Activated CD4-positive, alpha-beta T cell treated with anti-CD3 and anti-CD28 coated beads for 36 hours (primary cell): ENCODE measurements at regions not wholly inside any gene's neighbourhood (a gene's known extent, or its start where the extent isn't known, plus 50 kb on each side); places are given as distances from the start of the nearest gene placed in this dataset.
"Not testable (repeated sequence)": the region's sequence is repeated elsewhere in the genome, so short reads cannot be mapped to it uniquely, and the experiment has no call there.

Experiments used
- ATAC-seq: fragments of 200-7000 bp; cut with Tn5 transposase; one replicate; pipeline ENCODE4 v1.10.0; 2021; ENCODE audit warnings: mild to moderate bottlenecking, moderate library complexity
- CTCF ChIA-PET: fragments of 350-600 bp; sonication (Branson Sonifier 250); formaldehyde crosslinking; loops from one replicate; lab custom pipeline; 2021; ENCODE audit warnings: antibody characterized with exemption; lab: Charles Lee
- POLR2A ChIA-PET: fragments of 350-600 bp; sonication (Branson Sonifier 250); formaldehyde crosslinking; loops from one replicate; lab custom pipeline; 2021; ENCODE audit warnings: antibody characterized with exemption, inconsistent platforms; lab: Charles Lee
- DNase-seq: peaks from one replicate; pipeline ENCODE4 v3.0.0-alpha.2; 2020
- H3K27ac Mint-ChIP-seq: one replicate; pipeline ENCODE4 v1.8.0; 2021; ENCODE audit warnings: mixed read lengths
- H3K27me3 Mint-ChIP-seq: one replicate; pipeline ENCODE4 v1.8.0; 2021; ENCODE audit warnings: mixed read lengths
- H3K36me3 Mint-ChIP-seq: one replicate; pipeline ENCODE4 v1.8.0; 2021; ENCODE audit warnings: low read depth, mixed read lengths
- H3K4me1 Mint-ChIP-seq: one replicate; pipeline ENCODE4 v1.8.0; 2021; ENCODE audit warnings: mixed read lengths
- H3K4me3 Mint-ChIP-seq: one replicate; pipeline ENCODE4 v1.8.0; 2021; ENCODE audit warnings: mild to moderate bottlenecking, moderate library complexity, mixed read lengths
- H3K9me3 Mint-ChIP-seq: one replicate; pipeline ENCODE4 v1.8.0; 2021; ENCODE audit warnings: low read depth, mixed read lengths
- intact Hi-C, 2 experiments: fragments of 100-400 bp; cut with DNase I in 1 of 2; cut with micrococcal nuclease in 1 of 2; formaldehyde crosslinking; loops; one replicate each; pipeline versions ENCODE4 v1.14.2 to v1.15.1; 2022 to 2024; cut with DNase I, micrococcal nuclease

GRCh38 chr11:69869311-69869939 is 50.2 kb upstream of the FGF3 start:
- intact Hi-C loops, result no loop called here
- Mint-ChIP-seq H3K36me3 (no peaks in the 10 kb centered on the region), H3K9me3 (no peaks in the 10 kb centered on the region), H3K4me1 (no peaks in the 10 kb centered on the region), H3K27me3 (peaks cover 16% of the 10 kb centered on the region), H3K27ac (no peak overlapping the region), H3K4me3 (no peak overlapping the region)
- ChIA-PET POLR2A (no interaction called here), CTCF (no interaction called here)
- DNase-seq (no peak), ATAC-seq (no peak)

DNA sequence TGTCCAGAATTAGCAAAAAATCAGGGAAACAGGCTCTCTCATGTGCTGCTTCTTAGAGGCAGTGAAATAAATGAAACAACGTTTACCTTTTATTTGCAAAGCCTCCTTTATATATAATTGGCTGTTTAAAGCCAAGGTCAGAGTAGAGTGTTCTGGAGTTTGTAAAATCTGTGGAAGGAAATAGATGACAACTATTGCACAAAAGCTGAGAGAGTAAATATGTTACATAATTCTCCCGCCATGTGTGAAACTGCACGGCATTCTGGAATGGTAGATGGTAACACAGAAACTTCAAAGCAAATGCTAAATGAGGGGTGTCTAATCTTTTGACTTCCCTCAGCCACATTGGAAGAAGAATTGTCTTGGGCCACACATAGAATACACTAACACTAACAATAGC is 51.5 kb upstream of the FGF3 start:
- ChIA-PET POLR2A (no interaction called here), CTCF (interaction anchor here (0.6 kb wide), 1 partner anchor 69 kb away, joined by 3 read pairs; no protein-coding TSS in a partner anchor)
- Mint-ChIP-seq H3K4me1 (no peaks in the 10 kb centered on the region), H3K27me3 (peaks cover 13% of the 10 kb centered on the region), H3K27ac (no peak overlapping the region), H3K9me3 (no peaks in the 10 kb centered on the region), H3K4me3 (no peak overlapping the region), H3K36me3 (no peaks in the 10 kb centered on the region)
- DNase-seq, result no peak
- intact Hi-C loops, result no loop called here
- ATAC-seq, result no peak

DNA sequence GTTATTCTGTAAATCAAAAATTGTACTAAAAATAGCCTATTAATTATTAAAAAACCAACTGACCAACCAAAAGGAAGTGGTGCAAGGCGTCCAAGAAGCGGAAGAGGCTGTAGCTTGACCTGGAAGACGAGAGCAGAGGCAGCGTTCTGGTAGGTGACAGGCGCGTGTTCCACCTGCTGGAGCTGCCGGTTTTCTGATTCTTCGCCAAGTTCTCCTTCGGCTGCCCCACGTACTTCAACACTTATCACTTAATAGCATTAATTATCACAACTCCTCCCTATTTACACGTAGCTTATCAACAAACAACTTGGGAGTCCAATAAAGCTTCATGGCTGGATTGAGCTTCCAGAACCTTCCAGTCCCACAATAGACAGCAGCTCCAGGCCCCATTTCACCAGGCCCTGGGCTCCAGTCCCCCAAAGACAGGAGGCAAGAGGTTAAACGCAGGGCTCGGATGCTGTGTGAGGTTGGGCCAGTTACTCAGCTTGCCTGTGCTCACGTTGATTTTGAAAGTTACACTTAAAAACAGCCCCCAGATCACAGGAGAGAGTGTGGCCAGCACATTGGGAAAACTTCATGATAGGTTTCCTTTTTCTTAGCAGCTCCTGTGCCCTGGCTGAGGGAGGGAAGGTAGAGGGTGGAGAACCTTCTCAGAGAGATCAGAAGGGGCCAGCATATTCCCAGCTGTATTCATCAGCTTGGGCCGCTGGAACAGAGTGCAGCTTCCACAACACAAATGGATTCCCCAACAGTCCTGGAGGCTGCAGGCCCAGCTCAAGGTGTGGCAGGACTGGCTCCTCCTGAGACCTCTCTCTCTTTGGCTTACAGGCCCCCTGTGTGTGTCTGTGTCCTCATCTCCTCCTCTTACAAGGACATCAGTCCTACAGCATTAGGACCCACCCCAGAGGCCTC is 54.2 kb upstream of the FGF3 start:
- ATAC-seq (no peak), DNase-seq (no peak)
- ChIA-PET POLR2A (no interaction called here), CTCF (no interaction called here)
- Mint-ChIP-seq H3K36me3 (no peaks in the 10 kb centered on the region), H3K9me3 (no peaks in the 10 kb centered on the region), H3K27ac (no peak overlapping the region), H3K4me3 (no peak overlapping the region), H3K4me1 (no peaks in the 10 kb centered on the region), H3K27me3 (peaks cover 7% of the 10 kb centered on the region)
- intact Hi-C loops, result no loop called here

DNA sequence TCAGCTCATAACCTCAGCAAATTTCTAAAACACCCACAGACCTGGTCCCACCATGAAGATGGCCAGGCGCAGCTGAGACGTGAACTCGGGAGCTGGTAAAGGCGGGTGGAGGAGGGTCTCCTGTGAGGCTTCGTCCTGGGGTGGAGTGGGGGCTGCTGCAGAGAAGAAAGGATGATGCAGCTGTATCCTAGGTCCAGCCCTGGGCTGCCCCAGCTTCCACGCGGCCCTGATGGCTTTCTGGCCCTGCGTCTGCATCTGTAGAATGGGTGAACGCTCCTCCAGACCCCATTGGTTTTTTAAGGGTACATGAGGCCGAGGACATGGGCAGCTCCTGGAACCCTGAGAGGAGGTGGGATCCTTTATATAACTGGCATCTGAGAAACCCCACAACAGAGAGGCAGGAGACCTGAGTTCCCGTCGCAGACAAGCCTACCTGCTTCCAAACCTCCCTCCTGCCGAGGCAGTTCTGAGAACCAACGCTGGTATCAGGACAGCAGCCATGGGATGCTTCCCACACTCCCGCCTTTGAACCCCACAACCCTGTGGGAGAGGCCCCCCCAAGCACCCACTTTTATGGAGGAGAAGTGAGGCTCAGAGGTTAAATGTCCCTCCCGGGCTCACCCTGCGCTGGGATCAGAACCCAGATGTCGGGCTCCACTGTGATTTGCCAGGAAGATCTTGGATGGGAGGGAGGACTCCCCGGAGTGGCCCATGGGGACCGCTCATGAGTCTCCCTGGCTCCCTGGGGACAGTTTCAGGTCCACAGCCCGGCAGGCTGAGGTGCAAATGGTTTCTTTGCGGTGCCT is 55.2 kb upstream of the FGF3 start:
- no peaks in the 10 kb centered on the region for H3K36me3 Mint-ChIP-seq
- DNase-seq (no peak), ATAC-seq (no peak)
- H3K4me1 Mint-ChIP-seq, result no peaks in the 10 kb centered on the region
- no peak overlapping the region for H3K27ac Mint-ChIP-seq
- intact Hi-C loops, result no loop called here
- no peaks in the 10 kb centered on the region for H3K9me3 Mint-ChIP-seq
- ChIA-PET POLR2A (no interaction called here), CTCF (no interaction called here)
- H3K27me3 Mint-ChIP-seq, result peaks cover 4% of the 10 kb centered on the region
- H3K4me3 Mint-ChIP-seq, result no peak overlapping the region

GRCh38 chr11:69874984-69875624 is 55.9 kb upstream of the FGF3 start:
- DNase-seq (no peak), ATAC-seq (no peak)
- Mint-ChIP-seq H3K27me3 (peaks cover 4% of the 10 kb centered on the region), H3K36me3 (no peaks in the 10 kb centered on the region), H3K27ac (no peak overlapping the region), H3K4me3 (no peak overlapping the region), H3K4me1 (no peaks in the 10 kb centered on the region), H3K9me3 (no peaks in the 10 kb centered on the region)
- CTCF ChIA-PET, result no interaction called here
- intact Hi-C loops, result no loop called here
- POLR2A ChIA-PET, result no interaction called here

DNA sequence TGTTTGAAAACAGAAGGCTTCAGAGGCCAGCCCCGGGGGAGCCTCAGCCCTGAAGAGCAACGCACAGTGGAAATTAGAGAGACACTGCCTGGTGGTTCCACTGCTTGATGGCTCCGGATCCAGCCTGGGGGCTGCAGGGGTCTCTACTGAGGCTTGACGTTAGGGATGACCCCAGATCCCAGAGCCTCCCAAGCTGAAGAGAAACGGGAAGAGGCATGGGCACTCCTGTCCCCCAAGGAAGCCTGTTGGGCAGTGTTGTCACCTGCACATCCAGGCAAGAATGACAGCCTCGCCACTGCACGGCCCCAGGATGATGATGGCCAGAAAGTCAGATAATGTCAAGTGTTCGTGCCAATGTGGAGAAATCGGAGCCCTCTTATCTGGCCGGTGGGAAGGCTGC is 56.8 kb upstream of the FGF3 start:
- Mint-ChIP-seq H3K27ac (no peak overlapping the region), H3K4me1 (no peaks in the 10 kb centered on the region), H3K36me3 (no peaks in the 10 kb centered on the region), H3K27me3 (peaks cover 4% of the 10 kb centered on the region), H3K4me3 (no peak overlapping the region), H3K9me3 (no peaks in the 10 kb centered on the region)
- intact Hi-C loops, result no loop called here
- CTCF ChIA-PET, result no interaction called here
- DNase-seq (no peak), ATAC-seq (no peak)
- POLR2A ChIA-PET, result no interaction called here

DNA sequence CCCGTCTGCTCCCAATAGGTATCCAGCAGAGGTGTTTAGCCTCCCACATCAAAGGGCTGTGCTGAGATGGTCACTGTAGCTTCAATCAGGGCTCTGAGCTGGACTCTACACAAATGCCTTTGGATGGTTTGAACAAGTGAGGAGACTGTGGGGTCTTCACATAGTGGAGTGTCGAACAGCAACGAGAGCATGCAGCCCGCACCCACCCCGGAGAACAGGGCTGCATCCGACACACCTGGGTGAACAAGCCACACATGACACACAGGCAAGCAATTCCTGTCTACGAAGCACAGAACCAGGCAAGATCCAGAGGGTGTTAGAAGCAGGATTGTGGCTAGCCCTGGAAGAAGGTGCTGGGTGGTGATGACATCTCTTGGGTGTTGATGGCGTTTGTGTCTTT is 58.0 kb upstream of the FGF3 start:
- Mint-ChIP-seq H3K4me1 (no peaks in the 10 kb centered on the region), H3K27ac (no peak overlapping the region), H3K4me3 (no peak overlapping the region), H3K27me3 (peaks cover 6% of the 10 kb centered on the region), H3K9me3 (no peaks in the 10 kb centered on the region), H3K36me3 (no peaks in the 10 kb centered on the region)
- no peak for ATAC-seq
- CTCF ChIA-PET, result no interaction called here
- DNase-seq, result no peak
- intact Hi-C loops, result no loop called here
- POLR2A ChIA-PET, result no interaction called here

DNA sequence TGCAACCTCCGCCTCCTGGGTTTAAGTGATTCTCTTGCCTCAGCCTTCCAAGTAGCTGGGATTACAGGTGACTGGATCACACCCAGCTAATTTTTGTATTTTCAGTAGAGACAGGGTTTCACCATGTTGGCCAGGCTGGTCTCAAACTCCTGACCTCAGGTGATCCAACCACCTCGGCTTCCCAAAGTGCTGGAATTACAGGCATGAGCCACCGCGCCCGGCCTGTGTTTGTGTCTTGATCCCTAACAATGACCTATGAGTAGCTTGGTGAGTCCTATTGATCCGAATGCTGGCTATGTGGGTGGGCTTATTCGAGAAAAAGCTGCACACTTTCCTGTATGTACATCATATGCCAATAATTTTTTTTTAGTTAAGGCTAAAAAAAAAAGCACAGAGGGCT is 58.5 kb upstream of the FGF3 start:
- CTCF ChIA-PET, H3K27me3 Mint-ChIP-seq, POLR2A ChIA-PET, ATAC-seq, DNase-seq, intact Hi-C loops, H3K27ac Mint-ChIP-seq, H3K4me1 Mint-ChIP-seq, H3K9me3 Mint-ChIP-seq, H3K4me3 Mint-ChIP-seq, H3K36me3 Mint-ChIP-seq: not testable (repeated sequence)

DNA sequence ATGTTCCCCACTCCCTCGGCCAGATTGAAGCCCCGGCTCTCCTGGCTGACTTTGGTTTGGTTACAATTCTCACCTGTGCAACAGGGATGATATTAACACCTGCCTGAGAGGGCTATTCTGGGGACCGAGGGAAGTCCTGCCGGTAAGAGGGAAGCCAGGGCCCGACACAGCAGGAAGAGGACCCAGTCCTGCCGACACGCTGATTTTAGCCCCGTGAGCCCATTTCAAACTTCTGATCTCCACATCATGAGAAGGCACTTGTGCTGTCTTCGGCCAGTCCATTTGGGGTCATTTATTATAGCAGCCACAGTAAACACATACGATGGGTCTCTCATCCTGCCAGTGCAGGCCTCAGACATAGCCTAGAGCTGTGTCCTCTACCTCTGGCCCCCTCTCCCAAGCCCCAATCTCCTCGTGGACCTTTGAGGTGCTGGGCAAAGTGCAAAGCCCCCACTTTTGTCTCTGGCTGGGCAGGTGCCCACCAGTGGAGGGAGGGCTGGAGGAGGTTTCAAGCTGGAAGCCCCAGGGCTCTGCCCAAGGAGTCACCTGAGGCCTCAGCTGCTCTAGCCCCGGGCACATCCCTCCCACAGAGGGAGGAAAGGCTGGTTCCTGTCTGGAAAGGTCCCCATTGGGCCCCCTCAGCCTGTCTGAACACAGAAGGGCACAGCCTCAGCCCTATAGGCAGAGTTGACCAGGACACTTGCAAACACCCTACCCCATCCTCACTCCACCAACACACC is 59.1 kb upstream of the FGF3 start:
- CTCF ChIA-PET, result no interaction called here
- DNase-seq, result no peak

DNA sequence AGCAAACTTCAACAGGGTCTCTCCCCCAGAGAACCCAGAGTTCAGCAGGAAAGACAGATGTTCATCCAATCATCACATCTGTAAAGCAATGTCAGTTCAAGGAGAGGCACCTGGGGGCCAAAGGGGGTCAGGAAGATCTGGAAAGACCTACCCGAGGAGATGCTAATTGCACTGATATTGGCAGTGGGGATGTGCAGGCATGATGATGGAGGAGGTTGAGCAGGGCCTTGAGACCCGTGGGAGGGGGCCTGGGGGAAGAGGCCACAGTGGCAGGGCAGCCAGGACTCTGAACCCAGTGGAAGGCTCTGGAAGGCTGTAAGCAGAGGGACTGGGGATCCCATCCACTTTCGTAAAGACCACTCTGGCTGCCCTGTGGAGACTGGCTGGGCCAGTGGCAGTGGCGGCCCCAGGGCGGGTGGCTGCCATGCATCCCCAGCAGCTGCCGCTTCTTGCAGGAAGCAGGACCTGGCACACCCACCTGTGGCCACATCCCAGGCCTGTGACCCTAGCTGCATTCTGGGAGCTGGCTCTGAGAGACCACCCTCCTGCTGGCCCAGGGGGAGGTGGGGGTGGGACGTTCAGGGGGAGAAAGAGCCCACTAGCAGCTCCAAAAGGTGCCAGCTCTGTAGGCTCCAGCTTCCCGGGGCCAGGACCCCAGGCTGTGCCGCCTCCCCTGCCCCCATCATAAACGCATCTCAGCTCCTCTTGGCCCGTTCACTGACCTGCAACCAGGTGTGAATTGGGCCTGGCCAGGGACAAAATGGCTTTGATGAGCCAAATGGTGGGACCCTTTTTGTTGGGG is 59.9 kb upstream of the FGF3 start:
- ATAC-seq, result no peak
- peaks cover 6% of the 10 kb centered on the region for H3K27me3 Mint-ChIP-seq
- ChIA-PET POLR2A (no interaction called here), CTCF (interaction anchor here (0.7 kb wide), 1 partner anchor 14 kb away, joined by 7 read pairs; no protein-coding TSS in a partner anchor)
- H3K27ac Mint-ChIP-seq, result no peak overlapping the region
- no peaks in the 10 kb centered on the region for H3K36me3 Mint-ChIP-seq
- no peaks in the 10 kb centered on the region for H3K4me1 Mint-ChIP-seq
- H3K4me3 Mint-ChIP-seq, result no peak overlapping the region
- H3K9me3 Mint-ChIP-seq, result no peaks in the 10 kb centered on the region
- DNase-seq, result no peak
- intact Hi-C loops, result no loop called here

More for the DNA sequence above, 59.1 kb upstream of the FGF3 start:
- no peak overlapping the region for H3K27ac Mint-ChIP-seq
- POLR2A ChIA-PET, result no interaction called here
- no peaks in the 10 kb centered on the region for H3K36me3 Mint-ChIP-seq
- peaks cover 6% of the 10 kb centered on the region for H3K27me3 Mint-ChIP-seq
- intact Hi-C loops, result no loop called here
- no peak for ATAC-seq
- H3K4me3 Mint-ChIP-seq, result no peak overlapping the region
- H3K9me3 Mint-ChIP-seq, result no peaks in the 10 kb centered on the region
- H3K4me1 Mint-ChIP-seq, result no peaks in the 10 kb centered on the region
